ENCODE measurements at regions not wholly inside any gene's neighbourhood (a gene's known extent, or its start where the extent isn't known, plus 50 kb on each side); places are given as distances from the start of the nearest gene placed in this dataset.
"Not testable (repeated sequence)": the region's sequence is repeated elsewhere in the genome, so short reads cannot be mapped to it uniquely, and the experiment has no call there.

- no peak overlapping the region for H3K4me3 ChIP-seq (ENCODE audit: low read length)
- no peak for DNase-seq (ENCODE audit: low read depth)
- TF ChIP-seq, protein P1, sequence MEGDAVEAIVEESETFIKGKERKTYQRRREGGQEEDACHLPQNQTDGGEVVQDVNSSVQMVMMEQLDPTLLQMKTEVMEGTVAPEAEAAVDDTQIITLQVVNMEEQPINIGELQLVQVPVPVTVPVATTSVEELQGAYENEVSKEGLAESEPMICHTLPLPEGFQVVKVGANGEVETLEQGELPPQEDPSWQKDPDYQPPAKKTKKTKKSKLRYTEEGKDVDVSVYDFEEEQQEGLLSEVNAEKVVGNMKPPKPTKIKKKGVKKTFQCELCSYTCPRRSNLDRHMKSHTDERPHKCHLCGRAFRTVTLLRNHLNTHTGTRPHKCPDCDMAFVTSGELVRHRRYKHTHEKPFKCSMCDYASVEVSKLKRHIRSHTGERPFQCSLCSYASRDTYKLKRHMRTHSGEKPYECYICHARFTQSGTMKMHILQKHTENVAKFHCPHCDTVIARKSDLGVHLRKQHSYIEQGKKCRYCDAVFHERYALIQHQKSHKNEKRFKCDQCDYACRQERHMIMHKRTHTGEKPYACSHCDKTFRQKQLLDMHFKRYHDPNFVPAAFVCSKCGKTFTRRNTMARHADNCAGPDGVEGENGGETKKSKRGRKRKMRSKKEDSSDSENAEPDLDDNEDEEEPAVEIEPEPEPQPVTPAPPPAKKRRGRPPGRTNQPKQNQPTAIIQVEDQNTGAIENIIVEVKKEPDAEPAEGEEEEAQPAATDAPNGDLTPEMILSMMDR (conservative IDR thresholded peaks at IDR 0.05; ENCODE audit: low read depth, low read length) = no peak
Observed at GRCh38 chr5:167296661-167297060, 994.8 kb upstream of the WWC1 start.

DNA sequence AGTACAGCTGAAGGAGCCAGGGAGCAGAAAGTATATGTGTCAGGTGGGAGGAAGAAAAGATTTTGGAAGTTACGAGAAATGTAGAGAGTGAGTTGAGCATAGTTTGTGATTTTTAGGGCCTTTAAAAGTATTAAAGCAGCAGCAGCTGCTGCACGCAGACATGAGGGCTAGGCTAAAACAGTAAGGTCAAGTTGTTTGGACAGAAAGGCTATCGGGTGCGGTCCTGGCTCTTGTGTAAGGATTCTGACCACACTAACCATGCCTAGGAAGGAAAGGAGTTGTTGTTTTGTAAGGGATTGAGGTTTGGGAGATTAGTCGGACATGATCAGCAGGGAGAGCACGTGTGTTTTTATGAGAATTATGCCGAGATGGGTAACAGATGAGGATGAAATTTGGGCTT lies 991.6 kb upstream of the WWC1 start:
- H3K4me3 ChIP-seq (ENCODE audit: low read length); DNase-seq (ENCODE audit: low read depth): not testable (repeated sequence)

DNA sequence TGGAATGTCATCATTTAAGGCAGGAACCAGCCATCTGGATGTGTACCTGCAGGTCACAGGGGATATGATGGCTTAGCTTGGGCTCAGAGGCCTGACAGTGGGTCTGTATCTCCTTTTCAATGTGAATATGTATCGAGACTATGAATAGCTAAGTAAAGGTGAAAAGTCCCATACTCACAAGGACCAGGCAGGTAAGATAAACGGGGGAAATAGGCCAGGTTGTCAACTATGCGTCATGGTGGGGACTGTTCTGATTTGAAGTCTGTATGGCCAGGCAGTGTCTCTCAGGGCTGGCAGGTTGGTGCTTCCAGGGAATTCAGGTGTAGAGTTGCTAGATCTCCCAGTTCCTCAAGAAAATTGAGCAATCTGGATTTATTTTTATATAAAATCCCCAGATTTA lies 987.9 kb upstream of the WWC1 start:
- TF ChIP-seq, protein P1 (conservative IDR thresholded peaks at IDR 0.05; ENCODE audit: low read depth, low read length) = no peak

GRCh38 chr5:167304834-167305469 lies 986.5 kb upstream of the WWC1 start:
- no peak for DNase-seq (ENCODE audit: low read depth)
- TF ChIP-seq, protein P1 (conservative IDR thresholded peaks at IDR 0.05; ENCODE audit: low read depth, low read length) = no peak
- no peak overlapping the region for H3K4me3 ChIP-seq (ENCODE audit: low read length)

More for the DNA sequence above, 987.9 kb upstream of the WWC1 start:
- H3K4me3 ChIP-seq (ENCODE audit: low read length) = no peak overlapping the region
- DNase-seq (ENCODE audit: low read depth) = no peak

GRCh38 chr5:167305591-167306213 lies 985.7 kb upstream of the WWC1 start:
- no peak for DNase-seq (ENCODE audit: low read depth)
- H3K4me3 ChIP-seq (ENCODE audit: low read length) = no peak overlapping the region
- TF ChIP-seq, protein P1 (conservative IDR thresholded peaks at IDR 0.05; ENCODE audit: low read depth, low read length) = no peak

- H3K4me3 ChIP-seq (ENCODE audit: low read length) = no peak overlapping the region
- no peak for DNase-seq (ENCODE audit: low read depth)
- TF ChIP-seq, protein P1 (conservative IDR thresholded peaks at IDR 0.05; ENCODE audit: low read depth, low read length) = no peak
Observed at GRCh38 chr5:167307042-167307441, 984.4 kb upstream of the WWC1 start.

DNA sequence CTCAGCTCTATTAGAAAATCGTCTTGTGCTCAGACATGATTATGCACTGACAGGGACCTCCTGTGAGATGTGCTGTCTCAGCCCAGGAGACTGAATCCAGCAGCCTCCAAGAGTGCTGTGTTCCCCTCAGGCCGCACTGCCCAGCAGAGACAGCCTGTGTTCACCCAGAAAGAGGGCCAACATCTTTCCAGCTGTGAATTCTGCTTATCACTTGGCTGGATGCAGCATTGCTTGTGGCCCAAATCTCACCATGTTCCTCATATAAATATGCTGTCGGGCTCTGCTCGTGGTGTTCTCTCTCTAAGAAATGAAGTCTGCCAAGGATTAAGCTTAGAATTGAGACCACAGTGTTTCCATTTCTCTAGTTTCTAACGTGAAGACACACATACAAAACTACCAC lies 983.0 kb upstream of the WWC1 start:
- H3K4me3 ChIP-seq (ENCODE audit: low read length) = no peak overlapping the region
- DNase-seq (ENCODE audit: low read depth) = no peak
- TF ChIP-seq, protein P1 (conservative IDR thresholded peaks at IDR 0.05; ENCODE audit: low read depth, low read length) = no peak
